GM18951 (cell line): ENCODE measurements at regions not wholly inside any gene's neighbourhood (a gene's known extent, or its start where the extent isn't known, plus 50 kb on each side); places are given as distances from the start of the nearest gene placed in this dataset.

Experiments used
- POLR2A ChIP-seq: IDR thresholded peaks from 4 replicates; pipeline ENCODE4 v1.6.1; 2011; ENCODE audit warnings: mild to moderate bottlenecking; ENCODE audit not compliant: insufficient read length, insufficient read depth; ENCODE audit errors: extremely low read depth
- in situ Hi-C: fragments of 300-500 bp; cut with MboI; formaldehyde crosslinking; loops from one replicate; pipeline ENCODE4 v1.12.0; 2022; ENCODE audit warnings: low sequenced_read_pairs, mixed read lengths, inconsistent platforms; ENCODE audit not compliant: unreplicated experiment

- no peak for TF ChIP-seq POLR2A
- in situ Hi-C loops = no loop called here
Measured at GRCh38 chr1:168401341-168401740, 120.7 kb downstream of the TBX19 start.

DNA sequence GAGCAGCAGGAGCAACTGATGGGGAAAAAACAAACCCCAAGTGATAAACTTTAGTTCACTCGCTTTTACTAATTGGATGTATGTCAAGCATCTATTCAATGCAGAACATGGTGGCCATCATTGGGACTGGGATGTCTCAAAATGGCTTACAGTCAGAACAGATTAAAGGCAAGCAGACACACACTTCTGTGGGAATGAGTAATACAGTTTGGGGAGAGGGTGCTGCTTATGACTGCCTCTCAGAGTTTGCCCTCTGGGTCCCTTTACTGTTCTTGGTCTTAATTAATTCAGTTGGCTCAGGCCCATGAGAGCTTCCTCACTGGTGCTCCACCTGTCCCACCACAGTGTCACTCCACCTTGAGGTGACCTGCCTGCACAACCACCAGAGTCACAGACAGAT, 119.5 kb downstream of the TBX19 start:
- no peak for TF ChIP-seq POLR2A
- in situ Hi-C loops = no loop called here

DNA sequence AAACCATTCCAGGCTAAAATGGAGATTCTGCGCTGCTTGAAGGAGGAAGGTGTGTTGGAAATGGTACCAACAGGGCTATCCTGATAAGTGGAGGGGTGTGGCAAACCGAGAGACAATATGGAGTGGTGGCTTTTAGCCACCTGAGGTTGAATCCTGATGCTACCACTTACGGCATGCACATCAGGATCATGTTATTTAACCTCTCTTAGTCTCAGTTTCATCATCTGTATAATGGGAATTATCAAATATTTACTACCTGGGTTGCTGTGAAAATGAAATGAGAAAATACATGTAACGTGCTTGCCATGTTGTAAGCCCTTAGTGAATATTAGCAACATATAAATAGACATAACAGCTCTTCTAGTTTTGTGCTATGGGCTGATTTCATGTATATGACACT, 117.1 kb downstream of the TBX19 start:
- in situ Hi-C loops = no loop called here
- TF ChIP-seq POLR2A = no peak

DNA sequence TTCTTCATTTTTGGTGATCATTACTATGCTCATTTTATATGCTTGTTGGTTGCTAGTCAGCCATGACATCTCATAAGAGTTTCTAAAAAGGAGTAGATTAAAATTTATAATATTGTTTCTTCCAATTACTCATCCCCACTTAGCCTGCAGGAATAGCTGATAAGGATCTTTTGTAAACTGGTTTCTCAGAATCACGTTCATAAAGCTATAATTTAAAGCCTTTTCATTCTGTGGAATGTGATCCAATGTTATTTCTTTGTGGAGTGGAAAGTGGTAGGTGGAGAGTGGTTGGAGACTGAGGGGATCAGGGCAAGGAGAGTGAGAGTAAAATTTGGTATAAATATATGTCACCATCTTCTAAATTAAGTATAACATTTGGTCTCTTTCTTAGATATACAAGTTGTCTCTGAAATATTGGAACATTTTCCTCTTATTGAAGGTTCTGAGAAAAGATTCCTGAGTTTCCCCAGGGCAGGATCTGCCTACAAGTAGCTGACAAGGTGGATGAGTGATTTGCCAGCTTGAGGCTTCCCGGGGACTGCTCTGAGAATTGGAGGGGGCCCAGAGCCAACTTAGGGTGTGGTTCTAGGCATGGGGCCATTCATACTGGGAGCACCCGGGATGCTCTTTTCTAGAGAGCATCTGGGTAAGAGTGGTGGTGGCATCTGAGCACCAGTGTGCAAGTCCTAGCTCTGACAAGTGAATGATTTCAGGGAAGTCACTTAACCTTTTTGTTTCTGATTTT, 116.4 kb downstream of the TBX19 start:
- in situ Hi-C loops = no loop called here

GRCh38 chr1:168396508-168396907, 115.8 kb downstream of the TBX19 start:
- in situ Hi-C loops = no loop called here
- no peak for TF ChIP-seq POLR2A

More for the DNA sequence above, 116.4 kb downstream of the TBX19 start:
- TF ChIP-seq POLR2A = no peak

GRCh38 chr1:168394858-168395257, 114.2 kb downstream of the TBX19 start:
- TF ChIP-seq POLR2A = no peak
- in situ Hi-C loops = no loop called here

DNA sequence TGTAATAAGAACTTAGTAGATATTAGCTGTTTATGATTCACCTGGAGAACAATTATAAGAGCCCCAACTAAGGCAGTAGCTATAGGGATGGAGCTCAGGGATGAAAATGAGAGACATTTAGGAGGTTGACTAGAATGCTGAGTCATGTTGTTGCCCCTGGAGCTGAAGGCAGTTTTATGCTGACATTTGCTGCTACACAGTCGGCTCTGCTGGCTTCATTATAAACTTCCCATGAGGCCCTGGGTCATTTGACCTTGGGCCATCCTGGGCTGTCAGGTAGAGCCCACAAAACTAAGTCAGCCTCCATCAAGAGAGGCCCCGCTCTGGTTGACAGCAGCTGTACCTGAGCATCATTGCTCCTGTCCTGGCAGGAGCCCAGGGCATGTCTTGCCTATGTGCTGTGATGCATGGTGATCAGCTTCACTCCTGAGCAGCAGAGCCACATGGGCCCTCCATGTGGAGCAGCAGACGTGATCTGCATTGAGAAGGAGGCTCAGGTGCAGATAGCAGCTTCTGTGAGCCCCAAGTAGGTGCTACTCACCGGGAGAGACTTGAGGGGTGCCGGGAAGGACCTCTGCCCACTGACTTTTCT, 112.4 kb downstream of the TBX19 start:
- in situ Hi-C loops = no loop called here
- TF ChIP-seq POLR2A = no peak

DNA sequence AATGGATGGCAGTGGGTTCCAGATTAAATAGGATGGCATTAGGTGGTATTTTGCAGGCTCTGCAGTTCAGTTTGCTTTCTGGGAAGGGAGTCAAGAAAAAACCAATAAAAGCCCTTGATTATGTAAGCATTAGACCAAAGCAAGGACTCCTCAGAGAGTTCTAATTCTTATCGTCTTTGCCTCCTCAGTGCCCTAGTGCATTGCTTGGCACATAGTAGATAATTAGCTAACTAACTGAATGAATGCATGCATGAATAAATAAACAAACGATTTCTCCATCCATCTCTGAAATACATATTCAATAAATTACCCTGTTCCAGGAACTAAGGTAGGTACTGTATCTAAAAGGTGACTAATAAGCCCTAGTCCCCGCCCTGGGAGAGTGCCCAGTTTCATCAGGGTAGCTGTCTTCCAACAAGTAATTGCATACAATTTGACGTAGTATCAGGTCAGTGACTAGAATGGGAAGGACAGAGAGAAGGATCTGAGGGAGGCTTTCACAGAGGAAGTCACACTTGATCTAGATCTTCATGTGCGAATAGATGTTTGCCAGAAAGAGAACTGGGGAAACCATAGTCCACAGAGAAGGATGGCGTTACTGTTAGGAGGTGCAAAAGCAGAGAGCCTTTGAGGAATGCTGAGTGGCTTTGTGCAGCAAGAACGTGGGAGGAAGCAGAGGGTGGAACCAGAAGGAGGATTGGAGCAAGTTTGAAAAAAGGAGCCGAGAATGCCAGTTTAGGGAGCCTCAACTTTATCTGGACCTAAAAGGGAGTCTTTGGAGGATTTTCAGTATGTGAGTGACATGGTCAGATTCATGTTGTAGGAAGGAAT, 111.4 kb downstream of the TBX19 start:
- TF ChIP-seq POLR2A = no peak
- in situ Hi-C loops = no loop called here

GRCh38 chr1:168390271-168390670, 109.6 kb downstream of the TBX19 start:
- in situ Hi-C loops = no loop called here

GRCh38 chr1:168387781-168388760, 107.4 kb downstream of the TBX19 start:
- in situ Hi-C loops = no loop called here
- no peak for TF ChIP-seq POLR2A

More at GRCh38 chr1:168390271-168390670, 109.6 kb downstream of the TBX19 start:
- TF ChIP-seq POLR2A = no peak

- in situ Hi-C loops = no loop called here
- TF ChIP-seq POLR2A = no peak
Measured at GRCh38 chr1:168386949-168387586, 106.4 kb downstream of the TBX19 start.

GRCh38 chr1:168386492-168386891, 105.8 kb downstream of the TBX19 start:
- in situ Hi-C loops = no loop called here
- TF ChIP-seq POLR2A = no peak
